ENCODE measurements at regions not wholly inside any gene's neighbourhood (a gene's known extent, or its start where the extent isn't known, plus 50 kb on each side); places are given as distances from the start of the nearest gene placed in this dataset.

GRCh38 chr10:107492389-107492788 is 327.9 kb upstream of the SORCS1 start:
- H3K9me3 ChIP-seq: no peaks in the 10 kb centered on the region

DNA sequence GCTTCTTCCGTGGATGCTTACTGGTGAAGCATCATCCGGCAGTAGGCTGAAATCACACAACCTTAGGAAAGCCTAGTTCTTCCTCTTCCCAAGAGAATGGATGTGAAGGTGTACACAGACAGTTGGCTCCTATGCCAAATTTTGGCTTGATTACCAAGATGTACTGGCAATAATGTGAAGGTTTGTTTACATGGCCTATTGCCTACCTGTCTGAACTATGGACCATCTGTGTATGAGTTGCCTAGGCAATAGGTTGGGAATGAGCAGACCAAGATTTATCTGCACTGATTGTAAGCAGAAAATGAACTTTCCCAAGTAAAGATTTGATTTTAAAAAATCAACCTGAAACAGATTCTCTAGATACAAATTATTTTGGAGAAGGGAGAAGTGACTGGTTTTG is 325.9 kb upstream of the SORCS1 start:
- Histone ChIP-seq H3K4me1 (no peaks in the 10 kb centered on the region), H3K4me3 (ENCODE audit: low read depth, low read length) (no peak overlapping the region), H3K9me3 (no peaks in the 10 kb centered on the region), H3K36me3 (no peaks in the 10 kb centered on the region), H3K27me3 (no peaks in the 10 kb centered on the region)
- no peak for DNase-seq
- TF ChIP-seq CTCF (IDR thresholded peaks at IDR 0.05; ENCODE audit: low read depth, low read length): no peak

More at GRCh38 chr10:107492389-107492788, 327.9 kb upstream of the SORCS1 start:
- H3K4me1 ChIP-seq: no peaks in the 10 kb centered on the region
- H3K27me3 ChIP-seq: no peaks in the 10 kb centered on the region
- no peak overlapping the region for H3K4me3 ChIP-seq (ENCODE audit: low read depth, low read length)
- no peak for DNase-seq
- no peaks in the 10 kb centered on the region for H3K36me3 ChIP-seq
- TF ChIP-seq CTCF (IDR thresholded peaks at IDR 0.05; ENCODE audit: low read depth, low read length): no peak

GRCh38 chr10:107487284-107487683 is 322.8 kb upstream of the SORCS1 start:
- no peak for DNase-seq
- no peaks in the 10 kb centered on the region for H3K27me3 ChIP-seq
- no peaks in the 10 kb centered on the region for H3K9me3 ChIP-seq
- H3K36me3 ChIP-seq: no peaks in the 10 kb centered on the region
- no peak overlapping the region for H3K4me3 ChIP-seq (ENCODE audit: low read depth, low read length)
- H3K4me1 ChIP-seq: no peaks in the 10 kb centered on the region; the same call in 1 of the 2 replicates
- no peak for TF ChIP-seq CTCF (IDR thresholded peaks at IDR 0.05; ENCODE audit: low read depth, low read length)

- no peaks in the 10 kb centered on the region for H3K9me3 ChIP-seq
- H3K4me3 ChIP-seq (ENCODE audit: low read depth, low read length): no peak overlapping the region
- no peaks in the 10 kb centered on the region for H3K27me3 ChIP-seq
- H3K36me3 ChIP-seq: no peaks in the 10 kb centered on the region
- DNase-seq: peak; percentile 10
- no peak for TF ChIP-seq CTCF (IDR thresholded peaks at IDR 0.05; ENCODE audit: low read depth, low read length)
- H3K4me1 ChIP-seq: no peaks in the 10 kb centered on the region; the same call in 1 of the 2 replicates
Measured at GRCh38 chr10:107485019-107485418, 320.5 kb upstream of the SORCS1 start.

- H3K27me3 ChIP-seq: no peaks in the 10 kb centered on the region
- no peak for DNase-seq
- no peaks in the 10 kb centered on the region for H3K36me3 ChIP-seq
- no peak for TF ChIP-seq CTCF (IDR thresholded peaks at IDR 0.05; ENCODE audit: low read depth, low read length)
- H3K4me1 ChIP-seq: no peaks in the 10 kb centered on the region; the same call in 1 of the 2 replicates
- no peak overlapping the region for H3K4me3 ChIP-seq (ENCODE audit: low read depth, low read length)
- no peaks in the 10 kb centered on the region for H3K9me3 ChIP-seq
Measured at GRCh38 chr10:107481881-107482280, 317.4 kb upstream of the SORCS1 start.

DNA sequence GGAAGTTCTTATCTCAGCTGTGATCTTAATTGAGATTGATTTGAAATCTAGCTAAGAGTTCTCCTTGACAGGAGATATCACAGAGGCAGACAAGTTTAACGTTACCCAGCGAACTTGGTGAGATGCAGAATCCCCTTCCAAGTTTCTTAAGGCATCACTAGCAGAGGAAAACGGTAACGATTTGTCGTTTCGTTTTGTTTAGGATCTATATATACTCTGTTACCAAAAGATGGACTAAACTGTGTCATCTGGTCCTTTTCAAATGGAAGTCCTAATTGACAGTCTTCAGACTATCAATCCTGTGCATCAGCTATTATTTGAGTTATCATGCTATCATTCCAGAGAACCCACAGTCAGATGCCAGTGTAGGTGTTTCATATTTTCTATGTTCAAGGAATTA is 316.7 kb upstream of the SORCS1 start:
- Histone ChIP-seq H3K27me3 (no peaks in the 10 kb centered on the region), H3K4me3 (ENCODE audit: low read depth, low read length) (no peak overlapping the region), H3K4me1 (no peaks in the 10 kb centered on the region; the same call in 1 of the 2 replicates), H3K9me3 (no peaks in the 10 kb centered on the region), H3K36me3 (no peaks in the 10 kb centered on the region)
- no peak for DNase-seq
- TF ChIP-seq CTCF (IDR thresholded peaks at IDR 0.05; ENCODE audit: low read depth, low read length): no peak
